HG02759 (cell line): ENCODE measurements at regions not wholly inside any gene's neighbourhood (a gene's known extent, or its start where the extent isn't known, plus 50 kb on each side); places are given as distances from the start of the nearest gene placed in this dataset.

ENCODE experiments used
- ATAC-seq: cut with Tn5 transposase; IDR thresholded peaks from one replicate; pipeline ENCODE4 v1.9.1; 2021; ENCODE audit warnings: mild to moderate bottlenecking, moderate library complexity; ENCODE audit not compliant: unreplicated experiment

DNA sequence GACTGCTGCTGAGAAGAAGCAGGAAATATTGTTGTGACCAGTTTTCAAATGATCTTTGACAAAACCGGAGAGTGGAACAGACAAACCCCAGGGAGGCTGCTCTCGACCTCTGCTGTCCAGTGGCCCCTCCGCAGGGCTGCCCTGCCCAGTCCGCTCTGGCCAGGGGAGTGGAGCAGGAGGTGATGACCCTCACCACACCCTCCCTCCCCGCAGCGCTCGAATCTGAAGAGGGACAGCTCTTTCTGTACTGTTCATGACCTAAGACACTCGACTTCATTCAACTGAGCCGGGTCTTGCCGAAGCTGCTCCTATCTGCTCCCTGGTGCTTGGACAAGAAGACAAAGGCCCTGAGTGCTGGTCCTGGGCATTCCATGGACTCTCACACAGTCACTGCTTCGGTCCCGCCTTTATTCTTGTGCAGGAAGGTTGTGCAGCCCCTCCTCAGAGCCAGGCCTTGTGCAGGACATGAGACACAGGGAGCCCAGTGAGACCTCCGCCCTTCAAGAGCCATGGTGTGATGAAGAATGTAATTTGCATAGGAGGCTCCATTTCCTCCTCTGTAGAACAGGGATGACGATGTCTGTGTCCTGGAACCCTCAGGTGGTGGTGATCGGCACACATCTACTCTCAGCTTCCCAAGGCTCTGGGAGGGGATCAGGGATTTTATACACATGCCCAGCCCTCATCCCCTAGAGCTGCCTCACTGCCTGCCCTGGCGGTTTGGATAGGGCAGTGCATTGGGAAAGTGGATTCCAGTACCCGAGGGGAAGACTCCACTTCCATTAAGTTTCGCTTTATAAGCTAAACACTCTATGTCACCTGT lies 97.1 kb upstream of the PRR20G start:
- no peak for ATAC-seq

DNA sequence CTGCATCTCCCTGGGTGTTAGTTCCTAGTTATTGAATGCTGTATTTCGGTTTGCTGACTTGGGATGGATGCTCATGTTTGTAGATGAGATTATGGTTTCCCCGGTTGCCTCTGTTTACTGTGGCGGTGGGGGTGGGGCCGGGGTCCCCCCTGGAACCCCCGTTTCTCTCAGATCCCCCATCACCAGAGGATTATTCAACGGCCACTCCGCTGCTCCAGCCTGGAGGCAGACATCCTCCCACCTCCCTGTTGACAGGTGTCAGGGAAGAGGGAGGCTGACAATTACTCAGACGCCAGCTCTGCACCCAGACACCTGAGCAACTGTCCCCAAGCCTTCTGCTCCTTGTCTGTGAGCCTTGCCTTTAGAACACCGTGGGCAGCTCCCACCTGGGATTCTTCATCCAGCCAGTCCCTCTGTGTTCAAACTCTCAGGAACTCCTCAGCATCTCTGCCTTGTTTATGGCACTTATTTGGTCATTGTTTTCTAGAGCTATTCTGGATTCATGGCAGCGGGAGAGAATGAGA lies 95.9 kb upstream of the PRR20G start:
- ATAC-seq = no peak

DNA sequence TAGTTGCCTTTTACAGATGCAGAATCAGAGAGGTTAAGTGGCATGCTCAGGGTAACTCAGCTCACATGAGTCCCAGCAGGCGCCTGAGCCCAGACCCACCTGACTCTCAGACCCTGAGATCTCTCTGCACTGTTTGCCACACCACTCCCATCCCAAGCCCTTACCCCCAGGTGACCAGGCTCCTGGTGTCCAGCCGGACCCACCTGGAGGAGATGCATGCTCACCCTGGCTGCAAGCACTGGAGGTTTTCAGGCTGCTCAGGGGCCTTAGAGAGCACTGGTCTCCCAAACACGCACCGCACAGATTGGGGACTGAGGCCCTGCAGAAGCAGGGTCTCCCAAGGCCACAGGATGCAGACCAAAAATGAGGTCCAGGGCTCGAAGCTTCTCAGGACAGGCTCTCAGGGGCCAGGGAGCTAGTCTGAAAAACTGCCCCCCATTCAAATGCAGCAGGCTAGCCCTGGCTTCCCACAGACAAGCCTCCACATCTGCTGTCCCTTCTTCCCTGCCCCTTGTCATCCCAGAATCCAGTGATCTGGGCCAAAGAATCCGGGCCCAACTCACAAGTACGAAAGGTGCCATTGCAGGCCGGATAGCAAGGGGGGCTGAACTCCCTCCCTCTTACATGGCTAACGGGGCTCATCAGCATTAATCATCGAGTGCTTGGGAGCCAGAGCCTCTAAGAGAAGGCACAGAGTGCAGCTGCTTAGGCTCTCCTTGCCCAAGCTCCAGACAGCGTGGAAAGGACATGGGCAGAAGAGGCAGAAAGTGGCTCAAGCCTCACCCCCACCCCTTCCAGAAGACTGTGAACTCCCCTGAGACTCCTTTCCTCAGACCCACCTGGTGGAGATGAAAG lies 90.2 kb upstream of the PRR20G start:
- ATAC-seq = no peak

DNA sequence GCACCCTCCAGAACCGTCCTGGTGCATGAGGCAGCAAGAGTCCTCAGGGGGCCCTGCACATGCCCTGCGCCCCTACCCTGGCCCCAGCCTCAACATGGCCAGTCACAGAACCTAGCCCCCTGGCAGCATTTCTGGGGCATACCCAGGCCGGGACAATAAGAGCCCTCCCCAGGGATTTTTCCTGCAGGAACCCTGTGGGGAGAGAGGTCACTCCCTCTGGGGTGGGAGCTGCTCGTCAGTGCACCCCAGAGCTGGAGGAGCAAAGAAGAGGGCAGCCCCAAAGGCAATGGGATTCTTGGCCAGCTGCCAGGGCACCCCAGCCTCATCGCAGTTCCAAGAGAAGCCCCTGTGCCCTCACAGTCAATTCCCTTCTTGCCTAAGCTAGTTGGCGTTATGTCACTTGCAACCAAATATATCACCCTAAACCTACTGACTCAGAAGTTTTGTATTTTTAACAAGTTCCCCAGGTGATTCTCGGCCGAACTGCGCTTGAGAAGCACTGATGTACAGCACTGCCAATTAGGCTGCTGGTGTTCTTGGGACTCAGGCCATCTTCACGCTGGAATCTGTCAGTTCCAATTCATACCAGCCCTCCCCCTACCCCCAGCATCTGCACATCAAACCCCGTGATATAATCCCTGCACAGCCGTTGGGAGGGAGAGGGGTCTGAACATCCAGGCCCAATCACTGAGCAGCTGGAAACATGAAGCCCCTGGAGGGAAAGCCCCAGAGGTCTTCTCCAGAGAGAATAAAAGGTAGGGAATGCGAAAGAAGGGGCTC lies 87.5 kb upstream of the PRR20G start:
- ATAC-seq = no peak

DNA sequence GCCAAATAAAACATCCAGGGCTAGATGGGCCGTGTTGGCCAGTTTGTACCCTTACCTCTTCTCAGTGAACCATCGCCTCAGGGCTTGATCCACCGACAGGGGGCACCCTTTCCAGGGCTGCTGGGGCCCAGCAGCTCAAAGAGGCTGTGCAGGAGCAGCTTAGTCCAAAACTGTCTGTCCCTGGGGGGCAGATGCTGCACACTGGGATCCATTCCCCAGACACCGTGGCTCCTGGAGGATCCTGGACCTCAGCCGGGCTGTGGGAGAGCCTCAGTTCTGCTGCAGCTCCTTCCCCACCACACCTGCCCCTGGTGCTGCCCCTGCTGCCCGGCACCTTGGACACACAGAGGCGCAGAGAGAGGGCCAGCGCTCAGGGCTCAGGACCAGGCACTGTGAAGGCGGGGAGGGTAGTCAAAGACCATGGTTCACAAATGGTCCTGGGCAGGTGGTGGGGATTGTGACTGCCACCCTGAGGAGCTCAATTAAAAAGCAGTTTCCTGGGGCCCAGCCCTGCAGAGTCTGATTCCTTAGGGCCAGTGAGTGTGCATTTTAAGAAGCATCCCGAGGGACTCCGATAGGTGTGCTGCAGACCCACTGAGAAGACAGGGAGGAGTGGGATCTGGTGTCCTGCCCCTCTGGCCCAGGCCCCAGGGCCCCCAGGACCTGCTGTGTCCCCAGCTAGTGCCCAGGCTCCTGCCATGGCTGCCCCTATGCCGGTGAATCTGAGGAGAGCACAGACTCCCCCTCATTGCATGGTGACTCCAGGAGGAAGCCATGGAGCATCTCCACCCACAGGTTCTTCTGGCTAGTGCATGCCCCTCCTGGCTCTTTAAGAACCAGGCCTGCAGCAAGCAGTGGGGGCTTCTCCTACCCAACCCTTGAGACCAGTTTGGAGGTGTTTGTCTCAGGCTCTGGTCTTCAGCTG lies 86.5 kb upstream of the PRR20G start:
- ATAC-seq = no peak

DNA sequence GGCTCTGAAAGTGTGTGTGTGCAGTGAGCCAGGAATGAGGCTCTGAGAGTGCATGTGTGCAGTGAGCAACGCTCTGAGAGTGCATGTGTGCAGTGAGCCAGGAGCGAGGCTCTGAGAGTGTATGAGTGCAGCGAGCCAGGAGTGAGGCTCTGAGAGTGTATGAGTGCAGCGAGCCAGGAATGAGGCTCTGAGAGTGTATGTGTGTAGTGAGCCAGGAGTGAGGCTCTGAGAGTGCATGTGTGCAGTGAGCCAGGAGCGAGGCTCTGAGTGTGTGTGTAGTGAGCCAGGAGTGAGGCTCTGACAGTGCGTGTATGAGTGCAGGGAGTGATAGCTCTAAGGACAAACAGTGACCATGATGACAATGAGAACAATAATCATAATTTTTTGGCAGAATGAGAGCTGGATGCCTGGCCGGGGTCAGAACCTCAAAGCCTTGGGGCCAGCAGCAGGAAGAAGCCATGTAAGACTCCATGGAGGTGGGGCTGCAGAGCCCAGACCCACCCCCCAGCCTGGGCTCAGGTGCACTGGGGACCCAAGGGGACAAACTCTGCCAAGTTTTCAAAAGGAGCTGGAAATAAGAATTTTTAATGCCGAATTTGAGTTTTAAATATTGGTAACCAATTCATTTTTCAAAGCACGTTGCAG lies 85.7 kb upstream of the PRR20G start:
- no peak for ATAC-seq

DNA sequence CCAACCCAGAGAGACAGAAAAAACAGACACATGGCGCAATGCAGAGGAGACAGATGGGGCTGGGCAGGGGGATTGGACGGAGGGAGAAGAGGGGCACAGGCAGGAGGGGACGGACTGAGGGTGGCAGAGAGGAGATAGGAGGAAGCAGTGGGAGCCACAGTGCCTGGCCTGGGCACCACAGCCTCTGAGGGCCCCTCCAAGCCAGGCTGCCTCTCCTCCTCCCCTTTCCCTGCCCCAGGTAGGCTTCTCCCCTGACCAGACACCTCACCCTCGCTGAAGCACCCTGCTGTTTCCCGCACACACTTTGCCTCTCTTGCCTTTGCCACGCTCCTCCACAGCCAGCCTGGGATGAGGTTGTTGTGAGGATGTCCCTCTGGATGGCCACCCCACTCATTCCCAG lies 84.0 kb upstream of the PRR20G start:
- no peak for ATAC-seq

DNA sequence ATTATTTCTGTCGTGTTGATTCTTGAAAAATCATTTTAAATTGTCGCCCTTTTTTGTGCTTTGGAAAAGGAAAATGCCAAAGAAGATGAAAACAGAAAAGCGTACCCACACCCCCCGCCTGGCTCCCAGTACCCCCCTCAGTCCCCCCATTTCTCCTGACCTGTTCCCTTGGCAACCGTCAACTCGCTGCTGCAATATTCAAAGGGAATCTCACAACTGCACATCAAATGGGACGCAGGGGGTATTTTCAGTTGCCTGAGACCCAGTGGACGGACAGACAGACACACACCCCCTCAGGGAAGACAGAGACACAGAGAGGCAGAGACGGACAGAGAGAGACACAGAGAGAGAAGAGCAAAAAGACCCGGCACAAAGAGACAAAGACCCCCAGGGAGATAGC lies 83.5 kb upstream of the PRR20G start:
- no peak for ATAC-seq

DNA sequence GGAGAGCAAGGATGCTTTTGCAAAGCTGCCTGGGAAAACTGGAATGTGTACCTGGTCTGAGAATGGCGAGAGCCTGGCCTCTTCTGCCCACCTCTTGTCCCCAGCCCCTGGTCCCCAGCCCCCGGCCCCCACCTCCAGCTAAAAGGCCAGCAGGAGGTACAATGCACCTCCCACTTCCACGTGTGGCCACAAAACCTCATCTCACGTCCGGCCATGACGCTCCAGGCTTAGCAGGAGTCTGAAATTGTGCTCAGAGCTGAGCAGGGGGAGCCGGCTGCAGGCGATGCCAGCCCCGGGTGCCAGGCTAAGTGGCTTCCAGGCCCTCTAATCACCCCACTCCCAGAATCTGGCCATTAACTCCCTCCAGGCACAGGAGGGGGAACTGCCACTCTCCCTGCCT lies 83.1 kb upstream of the PRR20G start:
- ATAC-seq = no peak

DNA sequence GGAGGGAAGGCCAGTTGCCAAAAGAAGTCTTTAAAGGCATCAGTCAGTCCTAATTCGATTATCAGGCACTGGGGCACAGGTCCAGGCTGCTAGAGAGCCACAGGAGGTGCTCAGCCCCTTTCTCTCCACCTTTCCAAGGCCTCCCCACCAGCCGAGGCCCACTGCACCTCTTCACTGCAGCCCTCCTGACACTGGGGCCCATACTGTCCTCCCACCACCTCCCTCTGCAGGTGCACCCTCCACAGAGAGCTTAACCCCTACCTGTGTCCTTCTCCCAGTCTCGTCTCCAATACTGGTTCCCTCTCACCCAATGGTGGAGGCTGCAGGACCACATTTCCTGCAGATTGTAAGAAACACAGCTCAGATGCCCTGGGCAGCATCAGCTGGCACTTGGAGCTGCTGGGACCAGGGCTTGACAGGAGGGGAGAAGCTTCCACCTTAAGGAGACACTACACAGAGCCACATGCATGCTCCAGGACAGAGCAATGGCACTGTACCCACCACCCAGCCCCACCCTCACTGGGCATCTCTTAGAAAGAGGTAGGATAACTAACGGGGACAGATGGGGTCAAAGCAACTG lies 81.6 kb upstream of the PRR20G start:
- ATAC-seq = no peak

DNA sequence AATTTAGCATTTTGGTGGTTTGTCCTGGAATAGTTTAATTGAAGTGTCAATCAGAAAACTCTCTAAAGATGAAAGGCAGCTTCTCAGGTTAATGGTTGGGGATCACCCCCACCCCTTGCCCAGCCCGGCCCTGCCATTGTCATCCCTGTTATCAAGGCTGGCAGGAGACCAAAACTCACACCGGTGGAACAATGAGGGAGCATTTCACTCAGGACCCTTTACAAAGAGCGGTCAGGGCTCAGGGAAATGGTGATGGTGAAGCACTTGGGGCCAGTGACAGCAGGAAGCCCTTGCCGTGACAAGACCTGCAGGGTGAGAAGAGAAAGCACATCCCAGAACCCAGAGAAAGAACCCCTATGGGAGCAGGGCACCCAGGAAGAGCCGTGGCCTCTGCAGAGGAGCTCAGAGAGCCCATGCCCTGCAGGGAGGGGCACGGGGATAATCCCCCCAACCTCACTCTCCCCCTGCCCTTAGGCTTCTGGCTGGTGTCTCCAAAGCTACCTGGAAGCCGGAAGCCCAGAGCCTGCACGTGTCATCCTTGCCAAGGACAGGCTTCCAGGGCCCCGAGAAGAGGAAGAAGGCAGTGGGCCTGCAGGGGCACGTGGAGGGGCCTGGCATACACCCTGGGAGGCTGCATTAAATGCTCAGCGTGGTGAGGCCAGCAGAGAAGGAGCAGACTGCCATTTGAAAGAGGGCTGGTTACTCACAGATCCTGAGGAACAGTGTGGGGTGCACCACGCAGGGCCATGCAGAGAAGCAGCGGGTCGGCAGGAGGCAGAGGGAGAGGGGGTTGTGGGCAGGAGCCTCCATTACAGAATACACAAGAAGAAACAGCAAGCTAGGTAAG lies 80.6 kb upstream of the PRR20G start:
- no peak for ATAC-seq

DNA sequence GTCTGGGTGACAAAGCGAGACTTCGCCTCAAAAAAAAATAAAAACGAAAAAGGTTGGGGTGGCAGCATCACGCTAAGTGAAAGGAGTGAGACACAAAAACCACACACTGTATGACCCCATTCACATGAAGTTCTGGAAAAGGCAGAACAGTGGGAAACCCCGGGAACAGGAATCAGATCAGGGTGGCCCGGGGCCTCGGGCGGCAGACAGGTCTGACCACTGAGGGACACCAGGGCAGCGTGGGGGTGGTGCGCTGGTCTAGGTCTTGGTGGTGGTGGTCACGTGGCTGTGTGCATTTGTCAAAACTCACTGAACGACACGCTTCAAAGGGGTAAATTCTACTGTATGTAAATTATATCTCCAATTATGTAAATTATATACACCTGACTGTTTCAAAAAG lies 79.7 kb upstream of the PRR20G start:
- no peak for ATAC-seq

DNA sequence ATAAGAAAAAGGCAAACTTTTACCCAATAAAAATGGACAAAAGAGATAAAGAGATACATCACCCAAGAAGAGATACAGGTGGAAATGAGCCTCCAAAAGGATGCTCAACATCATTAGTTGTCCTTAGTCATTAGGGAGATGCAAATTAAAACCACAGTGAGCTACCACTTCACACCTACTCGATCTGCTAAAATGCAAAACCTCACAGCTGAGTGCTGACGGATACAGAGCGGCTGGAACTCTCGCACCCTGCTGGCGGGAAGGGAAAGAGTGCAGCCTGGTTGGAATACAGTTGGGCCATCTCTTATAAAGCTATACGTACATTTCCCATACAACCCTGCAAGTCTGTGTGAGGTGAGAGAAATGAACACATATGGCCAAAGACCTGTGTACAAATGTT lies 78.5 kb upstream of the PRR20G start:
- ATAC-seq = no peak

DNA sequence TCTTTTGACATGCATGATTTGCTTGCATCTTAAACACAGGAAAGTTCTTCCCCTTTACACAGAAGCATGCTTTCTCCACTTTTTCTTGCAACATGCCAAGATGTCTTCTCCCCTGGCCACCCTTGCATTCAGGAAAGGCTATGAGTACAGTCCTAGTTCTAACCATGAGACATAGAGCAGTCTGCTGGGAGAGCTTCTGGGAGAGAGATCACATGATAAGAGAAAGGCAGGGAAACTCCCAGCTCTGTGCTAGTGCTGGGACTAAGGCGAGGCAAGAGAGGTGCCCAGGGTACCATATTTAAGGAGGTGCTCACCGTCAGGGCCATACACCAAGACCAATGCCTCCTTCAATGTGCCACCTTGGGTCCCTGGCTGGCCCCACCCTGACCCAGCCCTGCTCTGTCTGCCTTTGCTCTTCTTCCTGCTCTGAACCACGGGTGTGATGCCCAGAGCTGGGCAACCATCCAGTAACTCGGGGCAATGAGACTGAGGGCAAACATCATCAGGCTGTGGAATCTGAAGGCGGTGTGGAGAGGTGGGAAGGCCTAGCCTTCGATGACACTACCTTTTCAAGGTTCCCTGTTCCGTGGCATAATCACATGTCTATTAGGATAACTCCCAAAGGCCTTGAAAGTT lies 77.4 kb upstream of the PRR20G start:
- no peak for ATAC-seq

DNA sequence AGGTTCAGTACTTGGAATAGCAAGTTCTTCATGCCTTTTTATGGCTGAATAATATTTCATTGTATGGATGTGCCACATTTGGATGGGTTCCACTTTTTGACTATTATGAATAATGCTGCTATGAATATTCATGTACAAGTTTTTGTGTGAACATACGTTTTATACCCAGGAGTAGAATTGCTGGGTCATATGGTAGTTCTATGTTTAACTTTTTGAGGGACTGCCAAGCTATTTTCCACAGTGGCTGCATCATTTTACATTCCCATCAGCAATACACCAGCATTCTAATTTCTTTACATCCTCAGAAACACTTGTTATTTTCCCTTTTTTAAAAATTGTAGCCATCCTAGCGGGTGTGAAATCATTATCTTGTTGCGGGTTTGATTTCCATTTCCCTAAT lies 76.0 kb upstream of the PRR20G start:
- ATAC-seq = no peak

DNA sequence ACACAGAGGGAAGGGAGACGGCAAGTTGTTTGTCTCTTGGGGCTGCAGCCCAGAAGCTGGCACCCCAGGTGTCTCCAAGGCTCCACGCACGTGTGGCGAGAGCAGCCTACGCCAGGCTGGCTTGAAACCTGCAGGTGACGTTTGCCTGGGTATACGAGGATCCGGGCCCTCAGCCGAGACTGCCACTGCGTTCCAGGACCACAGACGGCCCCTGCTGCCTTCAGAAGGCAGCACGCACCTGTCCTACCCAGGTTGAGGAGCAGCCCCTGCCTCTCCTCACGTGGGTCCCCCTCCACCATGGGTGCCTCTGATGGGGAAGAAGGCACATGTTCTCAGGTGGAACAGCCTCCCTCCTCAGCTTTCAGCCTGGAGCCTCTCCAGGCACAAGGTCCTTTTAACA lies 75.3 kb upstream of the PRR20G start:
- no peak for ATAC-seq

DNA sequence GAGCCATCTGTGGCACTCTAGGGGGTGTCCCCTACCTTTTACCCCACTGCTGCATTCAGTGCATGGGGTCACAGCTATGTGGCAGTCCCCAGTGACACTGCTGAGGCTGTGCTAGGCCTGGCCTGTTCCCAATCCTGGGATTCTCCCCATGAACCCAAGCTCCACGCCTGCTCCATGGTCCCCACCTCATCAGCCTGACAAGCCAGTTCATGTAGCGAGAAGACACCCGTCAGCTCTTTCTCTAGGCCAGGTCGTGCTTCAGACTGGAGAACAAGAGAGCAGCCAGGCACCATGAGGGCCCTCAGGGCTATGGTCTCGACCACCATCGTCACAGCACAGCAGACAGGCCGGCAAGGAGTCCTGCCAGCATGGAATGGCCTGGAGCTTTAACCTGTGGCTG lies 72.8 kb upstream of the PRR20G start:
- ATAC-seq = no peak

DNA sequence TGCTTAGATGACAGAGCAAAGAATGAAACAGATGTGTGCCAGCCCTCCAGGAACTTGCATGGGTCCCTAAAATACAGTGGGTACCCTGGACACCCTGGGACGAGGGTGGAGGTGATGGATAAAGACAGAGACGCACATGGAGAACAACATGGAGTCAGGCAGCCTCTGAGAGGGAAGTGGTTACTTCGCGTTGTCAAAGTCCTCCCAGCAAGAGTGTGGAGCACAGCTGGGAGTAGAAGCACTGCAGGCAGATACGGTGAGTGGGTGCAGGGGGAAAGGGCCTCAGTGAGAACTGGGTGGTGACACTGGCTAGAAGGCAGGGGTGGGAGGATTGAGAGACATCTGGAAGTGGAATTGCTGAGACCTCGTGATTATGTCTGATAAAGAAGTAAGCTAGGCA lies 70.8 kb upstream of the PRR20G start:
- ATAC-seq = no peak
